ENCODE measurements at regions not wholly inside any gene's neighbourhood (a gene's known extent, or its start where the extent isn't known, plus 50 kb on each side); places are given as distances from the start of the nearest gene placed in this dataset.

- TF ChIP-seq, protein P1, sequence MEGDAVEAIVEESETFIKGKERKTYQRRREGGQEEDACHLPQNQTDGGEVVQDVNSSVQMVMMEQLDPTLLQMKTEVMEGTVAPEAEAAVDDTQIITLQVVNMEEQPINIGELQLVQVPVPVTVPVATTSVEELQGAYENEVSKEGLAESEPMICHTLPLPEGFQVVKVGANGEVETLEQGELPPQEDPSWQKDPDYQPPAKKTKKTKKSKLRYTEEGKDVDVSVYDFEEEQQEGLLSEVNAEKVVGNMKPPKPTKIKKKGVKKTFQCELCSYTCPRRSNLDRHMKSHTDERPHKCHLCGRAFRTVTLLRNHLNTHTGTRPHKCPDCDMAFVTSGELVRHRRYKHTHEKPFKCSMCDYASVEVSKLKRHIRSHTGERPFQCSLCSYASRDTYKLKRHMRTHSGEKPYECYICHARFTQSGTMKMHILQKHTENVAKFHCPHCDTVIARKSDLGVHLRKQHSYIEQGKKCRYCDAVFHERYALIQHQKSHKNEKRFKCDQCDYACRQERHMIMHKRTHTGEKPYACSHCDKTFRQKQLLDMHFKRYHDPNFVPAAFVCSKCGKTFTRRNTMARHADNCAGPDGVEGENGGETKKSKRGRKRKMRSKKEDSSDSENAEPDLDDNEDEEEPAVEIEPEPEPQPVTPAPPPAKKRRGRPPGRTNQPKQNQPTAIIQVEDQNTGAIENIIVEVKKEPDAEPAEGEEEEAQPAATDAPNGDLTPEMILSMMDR (IDR thresholded peaks at IDR 0.05), result no peak
- no peak for TF ChIP-seq POLR2A (IDR thresholded peaks at IDR 0.05)
- Histone ChIP-seq H3K4me1 (peaks cover 0 to 9% (median 0%) of the 10 kb centered on the region in 4 donors), H3K27ac (no peak overlapping the region), H3K9me3 (no peaks in the 10 kb centered on the region), H3K4me3 (no peak overlapping the region), H3K36me3 (no peaks in the 10 kb centered on the region), H3K27me3 (no peaks in the 10 kb centered on the region)
- intact Hi-C loops (cut with DNase I), result no loop called here
- WGBS (ENCODE audit: insufficient coverage, low coverage, low lambda C conversion rate, missing lambda C conversion rate), result 80% methylated on average over 3 of the region's 3 CpGs
- DNase-seq, result no peak
- ATAC-seq, result no peak
These were observed 119.3 kb downstream of the TMCO5A start for GRCh38 chr15:38053776-38054175.

DNA sequence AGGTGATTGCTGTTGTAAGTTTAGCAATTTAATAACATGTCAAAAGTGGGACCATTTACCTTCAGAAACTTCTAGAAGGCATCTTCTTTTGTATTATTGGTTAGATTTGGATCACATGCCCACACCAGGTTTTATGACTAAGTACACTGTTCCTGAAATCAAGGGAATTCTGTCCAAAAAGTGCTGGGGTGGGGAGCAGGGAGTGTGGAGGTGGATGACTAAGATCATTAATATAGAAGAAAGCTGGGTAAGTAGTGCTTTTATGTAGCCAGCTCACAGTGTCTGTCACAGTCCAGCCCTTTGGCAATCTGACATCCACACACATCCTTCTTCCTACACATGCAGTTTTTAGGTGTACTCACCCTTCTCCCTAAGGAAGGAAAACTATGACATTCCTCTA is 120.0 kb downstream of the TMCO5A start:
- intact Hi-C loops (cut with DNase I), result no loop called here
- no peaks in the 10 kb centered on the region for H3K36me3 ChIP-seq
- no peaks in the 10 kb centered on the region for H3K9me3 ChIP-seq
- ATAC-seq, result no peak
- H3K4me1 ChIP-seq, result peaks cover 0 to 9% (median 0%) of the 10 kb centered on the region in 4 donors
- no peaks in the 10 kb centered on the region for H3K27me3 ChIP-seq
- TF ChIP-seq POLR2A (IDR thresholded peaks at IDR 0.05), result no peak
- TF ChIP-seq, protein P1 (IDR thresholded peaks at IDR 0.05), result no peak
- no peak overlapping the region for H3K27ac ChIP-seq
- H3K4me3 ChIP-seq, result no peak overlapping the region
- DNase-seq, result no peak

DNA sequence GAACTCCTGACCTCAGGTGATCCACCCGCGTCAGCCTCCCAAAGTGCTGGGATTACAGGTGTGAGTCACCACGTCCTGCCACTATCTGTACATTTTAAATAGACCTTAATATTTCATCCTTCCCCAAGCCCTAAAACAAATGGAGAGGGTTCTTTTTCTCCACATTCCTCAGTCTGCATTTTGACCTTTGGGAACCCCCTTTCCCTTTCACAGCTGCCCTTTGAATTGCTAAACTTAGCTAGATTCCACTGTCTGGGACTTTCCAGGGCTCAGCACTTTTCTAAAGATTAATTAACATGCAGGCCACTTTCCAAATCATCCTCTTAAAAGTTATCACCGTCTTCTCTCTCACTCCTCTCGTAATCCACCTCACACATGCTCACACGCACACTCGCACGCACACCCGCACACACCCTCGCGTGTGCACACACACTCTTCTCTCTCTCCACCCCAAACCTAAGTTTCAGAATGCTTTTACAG is 124.2 kb downstream of the TMCO5A start:
- ATAC-seq, result peak in 1 of 4 donors; percentile 45
- 61% methylated on average over 10 of the region's 11 CpGs for WGBS (ENCODE audit: insufficient coverage, low coverage, low lambda C conversion rate, missing lambda C conversion rate)
- H3K36me3 ChIP-seq, result no peaks in the 10 kb centered on the region
- no peak for TF ChIP-seq POLR2A (IDR thresholded peaks at IDR 0.05)
- TF ChIP-seq, protein P1 (IDR thresholded peaks at IDR 0.05), result no peak
- no peaks in the 10 kb centered on the region for H3K9me3 ChIP-seq
- no peaks in the 10 kb centered on the region for H3K27me3 ChIP-seq
- intact Hi-C loops (cut with DNase I), result no loop called here
- H3K4me1 ChIP-seq, result no peaks in the 10 kb centered on the region
- H3K4me3 ChIP-seq, result no peak overlapping the region
- DNase-seq, result no peak
- H3K27ac ChIP-seq, result no peak overlapping the region

DNA sequence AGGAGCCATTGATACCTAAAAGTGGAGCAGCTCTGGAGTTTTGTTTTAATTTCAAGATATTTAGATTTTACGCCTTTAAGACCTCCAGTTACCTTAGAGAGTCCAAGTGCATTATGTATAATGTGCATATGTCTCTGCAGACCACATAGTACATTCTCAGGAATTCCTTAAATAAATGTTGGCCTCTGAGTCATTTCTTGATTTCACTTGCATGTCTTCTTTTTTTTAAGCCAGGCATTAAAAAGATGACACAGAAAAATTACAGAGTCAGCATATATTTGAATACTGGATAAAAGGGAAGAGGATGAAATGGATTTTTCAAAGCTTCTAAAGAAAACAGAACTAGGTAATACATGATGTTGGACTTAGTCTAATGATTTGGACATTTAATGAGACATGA is 125.2 kb downstream of the TMCO5A start:
- TF ChIP-seq POLR2A (IDR thresholded peaks at IDR 0.05), result no peak
- TF ChIP-seq, protein P1 (IDR thresholded peaks at IDR 0.05), result no peak
- no peak for ATAC-seq
- Histone ChIP-seq H3K36me3 (no peaks in the 10 kb centered on the region), H3K27me3 (no peaks in the 10 kb centered on the region), H3K4me3 (no peak overlapping the region), H3K9me3 (no peaks in the 10 kb centered on the region), H3K27ac (no peak overlapping the region), H3K4me1 (no peaks in the 10 kb centered on the region)
- no peak for DNase-seq
- intact Hi-C loops (cut with DNase I), result no loop called here
- WGBS (ENCODE audit: insufficient coverage, low coverage, low lambda C conversion rate, missing lambda C conversion rate), result 82% methylated on average over 1 of the region's 1 CpG
